Nephron progenitor cell (in vitro differentiated cells): ENCODE measurements at regions not wholly inside any gene's neighbourhood (a gene's known extent, or its start where the extent isn't known, plus 50 kb on each side); places are given as distances from the start of the nearest gene placed in this dataset.

Experiments
- DNase-seq: peaks from one replicate; pipeline ENCODE4 v3.0.0; 2021
- H3K27ac Mint-ChIP-seq: 2 replicates; pipeline ENCODE4 v1.8.0; 2021; ENCODE audit warnings: mild to moderate bottlenecking, moderate library complexity, mixed read lengths
- H3K27me3 Mint-ChIP-seq: 2 replicates; pipeline ENCODE4 v1.8.0; 2021; ENCODE audit warnings: mild to moderate bottlenecking, low read depth, mixed read lengths; ENCODE audit not compliant: poor library complexity
- H3K36me3 Mint-ChIP-seq: 2 replicates; pipeline ENCODE4 v1.8.0; 2021; ENCODE audit warnings: low read depth, mixed read lengths
- H3K4me1 Mint-ChIP-seq: 2 replicates; pipeline ENCODE4 v1.8.0; 2021; ENCODE audit warnings: mixed read lengths
- H3K4me3 Mint-ChIP-seq: 2 replicates; pipeline ENCODE4 v1.8.0; 2021; ENCODE audit warnings: mild to moderate bottlenecking, moderate library complexity, mixed read lengths
- H3K9me3 Mint-ChIP-seq: 2 replicates; pipeline ENCODE4 v1.8.0; 2021; ENCODE audit warnings: mild to moderate bottlenecking, moderate library complexity, mixed read lengths
- TF ChIP-seq, protein P1 (sequence below): fragments of 200-600 bp; sonication (generic); IDR thresholded peaks from 2 replicates; pipeline ENCODE4 v1.5.0; 2021; ENCODE audit warnings: antibody characterized with exemption

DNA sequence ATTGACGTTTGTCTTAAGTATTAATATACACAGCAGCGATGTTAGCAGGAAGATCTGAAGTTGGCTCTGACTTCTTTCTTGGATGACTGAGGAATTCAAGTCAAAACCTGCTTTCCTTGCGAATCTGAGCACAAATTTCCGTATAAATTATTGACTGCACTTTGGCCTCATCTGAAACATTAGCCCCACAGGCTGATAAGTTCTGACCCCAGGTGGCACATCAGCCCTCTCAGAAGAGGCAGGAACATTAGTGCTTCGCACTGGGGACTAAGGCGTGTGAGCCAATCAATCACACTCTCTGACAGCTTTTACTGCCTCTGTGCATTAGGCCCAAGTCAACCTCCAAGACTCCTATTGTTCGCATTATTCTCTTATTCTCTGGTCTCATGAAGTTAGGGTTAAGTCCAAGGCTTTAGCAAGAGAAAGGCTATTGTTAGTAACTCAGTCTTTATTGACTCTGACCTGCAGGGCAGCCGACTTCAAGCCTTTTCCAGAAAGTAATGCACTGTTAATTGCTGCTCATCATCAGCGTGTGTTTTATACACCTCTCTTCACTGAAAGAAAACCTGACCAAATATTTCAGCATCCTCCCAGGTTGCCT is 84.2 kb downstream of the ZNF608 start:
- Mint-ChIP-seq H3K9me3 (no peaks in the 10 kb centered on the region), H3K4me3 (peak overlapping the region; percentile 50), H3K36me3 (peaks cover 10% of the 10 kb centered on the region), H3K27ac (peak overlapping the region; percentile 97), H3K4me1 (no peaks in the 10 kb centered on the region), H3K27me3 (no peaks in the 10 kb centered on the region)
- TF ChIP-seq, protein P1, sequence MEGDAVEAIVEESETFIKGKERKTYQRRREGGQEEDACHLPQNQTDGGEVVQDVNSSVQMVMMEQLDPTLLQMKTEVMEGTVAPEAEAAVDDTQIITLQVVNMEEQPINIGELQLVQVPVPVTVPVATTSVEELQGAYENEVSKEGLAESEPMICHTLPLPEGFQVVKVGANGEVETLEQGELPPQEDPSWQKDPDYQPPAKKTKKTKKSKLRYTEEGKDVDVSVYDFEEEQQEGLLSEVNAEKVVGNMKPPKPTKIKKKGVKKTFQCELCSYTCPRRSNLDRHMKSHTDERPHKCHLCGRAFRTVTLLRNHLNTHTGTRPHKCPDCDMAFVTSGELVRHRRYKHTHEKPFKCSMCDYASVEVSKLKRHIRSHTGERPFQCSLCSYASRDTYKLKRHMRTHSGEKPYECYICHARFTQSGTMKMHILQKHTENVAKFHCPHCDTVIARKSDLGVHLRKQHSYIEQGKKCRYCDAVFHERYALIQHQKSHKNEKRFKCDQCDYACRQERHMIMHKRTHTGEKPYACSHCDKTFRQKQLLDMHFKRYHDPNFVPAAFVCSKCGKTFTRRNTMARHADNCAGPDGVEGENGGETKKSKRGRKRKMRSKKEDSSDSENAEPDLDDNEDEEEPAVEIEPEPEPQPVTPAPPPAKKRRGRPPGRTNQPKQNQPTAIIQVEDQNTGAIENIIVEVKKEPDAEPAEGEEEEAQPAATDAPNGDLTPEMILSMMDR = no peak
- peak; percentile 66 for DNase-seq

- peaks cover 9% of the 10 kb centered on the region for H3K36me3 Mint-ChIP-seq
- peak overlapping the region; percentile 50 for H3K4me3 Mint-ChIP-seq
- peak; percentile 58 for DNase-seq
- no peaks in the 10 kb centered on the region for H3K27me3 Mint-ChIP-seq
- H3K4me1 Mint-ChIP-seq = no peaks in the 10 kb centered on the region
- TF ChIP-seq, protein P1 = no peak
- H3K27ac Mint-ChIP-seq = peak overlapping the region; percentile 97
- H3K9me3 Mint-ChIP-seq = no peaks in the 10 kb centered on the region
Measured at GRCh38 chr5:124661317-124662141, 84.9 kb downstream of the ZNF608 start.

- H3K9me3 Mint-ChIP-seq = no peaks in the 10 kb centered on the region
- no peaks in the 10 kb centered on the region for H3K4me1 Mint-ChIP-seq
- no peaks in the 10 kb centered on the region for H3K27me3 Mint-ChIP-seq
- H3K36me3 Mint-ChIP-seq = no peaks in the 10 kb centered on the region
- DNase-seq = no peak
- H3K27ac Mint-ChIP-seq = peak overlapping the region; percentile 97
- H3K4me3 Mint-ChIP-seq = peak overlapping the region; percentile 68
- TF ChIP-seq, protein P1 = no peak
Measured at GRCh38 chr5:124660229-124661093, 86.0 kb downstream of the ZNF608 start.

GRCh38 chr5:124659798-124660197 is 86.6 kb downstream of the ZNF608 start:
- TF ChIP-seq, protein P1 = no peak
- Mint-ChIP-seq H3K27me3 (no peaks in the 10 kb centered on the region), H3K27ac (peak overlapping the region; percentile 49), H3K4me3 (peak overlapping the region; percentile 68), H3K36me3 (no peaks in the 10 kb centered on the region), H3K4me1 (no peaks in the 10 kb centered on the region), H3K9me3 (no peaks in the 10 kb centered on the region)
- no peak for DNase-seq

DNA sequence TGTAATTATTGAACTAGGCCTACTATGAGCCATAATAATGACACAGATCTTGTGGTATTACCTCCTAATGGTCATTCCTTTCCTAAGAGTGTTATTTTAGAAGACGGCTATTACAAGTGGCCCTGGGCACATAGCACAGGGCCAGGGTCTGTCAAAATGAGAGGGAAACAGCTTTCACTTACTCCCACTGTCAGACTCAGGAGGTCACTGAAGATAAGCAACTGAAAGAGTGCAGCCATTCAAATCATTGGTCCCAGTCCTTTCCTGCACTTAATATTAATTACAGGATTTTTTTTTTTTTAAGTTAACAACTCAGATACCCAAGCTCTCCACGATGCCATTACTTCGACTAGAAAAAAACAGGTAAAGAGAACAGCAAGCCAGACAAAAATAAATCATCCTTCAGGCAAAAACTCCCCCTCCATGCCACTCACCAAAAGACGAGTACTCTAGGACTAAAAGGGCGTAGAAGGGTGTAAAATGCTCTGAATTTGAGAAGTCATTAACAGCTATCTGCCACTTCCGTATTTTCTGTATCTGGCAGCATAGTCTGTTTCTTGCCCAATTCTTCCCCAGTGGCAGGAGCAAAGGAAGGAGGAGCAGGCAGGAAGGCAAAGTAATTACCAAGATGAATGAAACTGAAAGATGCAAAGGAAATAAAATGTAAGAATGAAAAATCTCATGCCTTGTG is 87.4 kb downstream of the ZNF608 start:
- H3K4me1 Mint-ChIP-seq = no peaks in the 10 kb centered on the region
- no peaks in the 10 kb centered on the region for H3K27me3 Mint-ChIP-seq
- H3K27ac Mint-ChIP-seq = peak overlapping the region; percentile 88
- no peak for DNase-seq
- peak overlapping the region; percentile 67 for H3K4me3 Mint-ChIP-seq
- no peaks in the 10 kb centered on the region for H3K36me3 Mint-ChIP-seq
- TF ChIP-seq, protein P1 = no peak
- no peaks in the 10 kb centered on the region for H3K9me3 Mint-ChIP-seq
